ENCODE measurements at regions not wholly inside any gene's neighbourhood (a gene's known extent, or its start where the extent isn't known, plus 50 kb on each side); places are given as distances from the start of the nearest gene placed in this dataset.

DNA sequence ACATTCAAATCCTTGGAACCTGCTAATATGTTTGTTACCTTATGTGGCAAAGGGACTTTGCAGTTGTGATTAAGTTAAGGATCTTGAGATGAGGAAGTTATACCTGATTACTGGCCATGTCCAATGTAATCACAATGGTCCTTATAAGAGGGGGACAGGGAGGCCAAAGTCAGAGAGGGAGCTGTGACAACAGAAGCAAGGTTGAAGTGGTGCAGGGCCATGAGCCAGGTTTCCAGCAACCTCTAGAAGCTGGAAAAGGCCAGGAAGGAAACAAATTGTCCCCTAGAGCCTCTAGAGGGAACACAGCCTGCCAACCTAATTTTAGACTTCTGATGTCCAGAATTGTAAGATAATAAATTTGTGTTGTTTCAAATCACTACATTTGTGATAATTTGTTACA is 334.7 kb upstream of the DACH1 start:
- no peaks in the 10 kb centered on the region for H3K27me3 ChIP-seq (ENCODE audit: insufficient read depth, low read length)
- no peak overlapping the region for H3K4me3 ChIP-seq (ENCODE audit: low read length)
- no peak overlapping the region for H2AFZ ChIP-seq (ENCODE audit: low read depth, low read length)
- H3K9me3 ChIP-seq (ENCODE audit: low read length) = no peaks in the 10 kb centered on the region
- peaks cover 15% of the 10 kb centered on the region for H3K4me1 ChIP-seq (ENCODE audit: insufficient read depth, low read length)
- H3K36me3 ChIP-seq (ENCODE audit: insufficient read depth, low read length) = no peaks in the 10 kb centered on the region

DNA sequence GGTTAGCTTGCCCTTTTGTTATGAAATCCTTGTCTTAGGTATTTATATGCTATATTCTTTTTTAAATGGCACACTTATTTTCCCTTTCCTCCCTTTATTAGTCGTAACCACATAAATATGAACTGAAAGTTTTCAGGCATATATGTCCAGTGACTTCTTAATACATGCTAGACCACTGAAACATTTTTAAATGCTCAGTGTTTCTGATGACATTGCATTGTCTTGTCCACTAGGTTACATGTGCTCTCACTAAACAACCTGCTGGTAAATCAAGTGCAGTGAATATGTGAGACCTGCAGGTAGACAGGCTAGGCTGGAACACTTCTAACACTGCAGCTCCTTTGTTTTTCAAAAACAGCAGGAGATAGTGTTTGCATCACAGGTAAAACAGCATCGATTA is 332.6 kb upstream of the DACH1 start:
- no peak overlapping the region for H3K4me3 ChIP-seq (ENCODE audit: low read length)

DNA sequence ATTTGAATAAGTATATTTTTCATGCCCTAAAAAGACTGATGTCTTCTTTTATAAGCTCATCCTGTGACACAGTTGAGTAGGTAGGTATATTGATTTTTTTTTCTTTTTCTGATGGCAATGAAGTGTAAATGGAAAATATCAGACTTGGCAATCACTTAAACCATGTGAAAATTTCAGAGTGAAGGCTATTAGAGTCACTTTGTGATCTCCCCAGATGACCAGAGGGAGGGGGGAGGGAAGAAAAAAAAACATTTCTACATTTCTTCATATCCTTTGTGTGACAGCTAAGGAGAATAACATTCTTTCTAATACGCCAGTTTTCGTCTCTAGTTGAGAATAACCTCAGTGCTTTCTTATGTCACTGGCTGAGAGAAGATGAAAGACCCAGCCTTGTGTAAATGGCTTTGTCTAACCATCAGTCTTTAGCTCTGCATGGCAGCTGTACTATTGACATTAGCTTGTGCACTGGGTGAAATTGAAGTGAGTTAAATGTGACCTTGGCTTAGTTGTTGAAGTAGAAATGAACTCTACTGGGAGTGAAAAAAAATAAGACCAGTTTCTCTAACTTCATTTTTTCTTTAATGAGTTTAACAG is 332.1 kb upstream of the DACH1 start:
- Histone ChIP-seq H3K36me3 (ENCODE audit: insufficient read depth, low read length) (no peaks in the 10 kb centered on the region), H3K27me3 (ENCODE audit: insufficient read depth, low read length) (no peaks in the 10 kb centered on the region), H2AFZ (ENCODE audit: low read depth, low read length) (no peak overlapping the region), H3K9me3 (ENCODE audit: low read length) (no peaks in the 10 kb centered on the region), H3K4me1 (ENCODE audit: insufficient read depth, low read length) (peaks cover 21% of the 10 kb centered on the region), H3K4me3 (ENCODE audit: low read length) (no peak overlapping the region)

More for the DNA sequence above, 332.6 kb upstream of the DACH1 start:
- H3K36me3 ChIP-seq (ENCODE audit: insufficient read depth, low read length) = no peaks in the 10 kb centered on the region
- H2AFZ ChIP-seq (ENCODE audit: low read depth, low read length) = no peak overlapping the region
- H3K9me3 ChIP-seq (ENCODE audit: low read length) = no peaks in the 10 kb centered on the region
- H3K27me3 ChIP-seq (ENCODE audit: insufficient read depth, low read length) = no peaks in the 10 kb centered on the region
- peaks cover 21% of the 10 kb centered on the region for H3K4me1 ChIP-seq (ENCODE audit: insufficient read depth, low read length)

DNA sequence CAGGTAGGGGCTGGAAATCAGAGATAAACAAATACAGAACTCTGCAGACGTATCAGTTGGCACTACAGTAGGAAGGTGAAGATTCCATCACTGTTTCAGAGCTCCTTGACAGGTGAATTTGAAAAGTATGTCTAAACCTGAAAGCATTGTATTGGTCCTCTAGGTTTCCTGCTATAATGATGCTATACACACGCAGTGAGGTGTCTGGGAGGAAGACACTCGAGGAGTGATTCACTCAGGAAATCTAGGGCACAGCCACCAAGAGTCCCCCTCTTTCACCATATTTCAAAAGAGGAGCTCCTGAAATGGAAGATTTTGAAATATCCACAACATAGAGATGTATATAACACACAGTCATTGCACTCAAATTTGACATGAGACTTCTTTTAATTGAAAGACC is 331.0 kb upstream of the DACH1 start:
- Histone ChIP-seq H3K36me3 (ENCODE audit: insufficient read depth, low read length) (no peaks in the 10 kb centered on the region), H3K27me3 (ENCODE audit: insufficient read depth, low read length) (no peaks in the 10 kb centered on the region), H3K4me3 (ENCODE audit: low read length) (no peak overlapping the region), H3K9me3 (ENCODE audit: low read length) (no peaks in the 10 kb centered on the region), H3K4me1 (ENCODE audit: insufficient read depth, low read length) (peaks cover 21% of the 10 kb centered on the region), H2AFZ (ENCODE audit: low read depth, low read length) (no peak overlapping the region)

DNA sequence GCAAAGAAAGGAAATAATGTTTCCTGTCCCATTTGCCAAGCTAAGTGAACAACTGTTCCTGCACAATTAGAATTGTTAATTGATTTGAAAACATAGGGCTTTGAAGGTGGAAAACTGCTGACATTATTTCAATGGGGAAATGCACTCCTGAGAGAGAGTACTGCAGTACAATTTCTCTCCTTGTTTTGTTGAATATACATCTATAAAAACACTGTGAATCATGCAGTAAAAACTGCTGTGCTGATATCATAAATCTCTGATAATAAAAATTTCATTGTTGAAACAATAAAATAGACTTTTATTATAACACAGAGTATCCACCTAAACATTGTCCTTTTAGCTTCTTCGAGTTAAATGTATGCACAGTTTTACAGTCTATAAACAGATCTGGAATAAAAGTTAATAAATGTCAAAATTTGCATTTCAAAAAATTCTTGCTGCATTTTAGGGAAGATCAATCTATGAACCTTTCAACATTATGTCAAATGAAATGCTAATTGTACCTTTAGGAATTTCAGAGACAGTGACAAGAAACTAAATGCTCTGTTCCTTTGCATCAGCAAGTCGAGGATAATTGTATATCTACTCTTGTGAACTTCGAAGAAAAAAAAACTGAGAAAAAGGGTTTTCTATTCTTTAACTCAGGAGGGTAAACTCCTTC is 328.2 kb upstream of the DACH1 start:
- no peaks in the 10 kb centered on the region for H3K36me3 ChIP-seq (ENCODE audit: insufficient read depth, low read length)
- no peak overlapping the region for H3K4me3 ChIP-seq (ENCODE audit: low read length)

DNA sequence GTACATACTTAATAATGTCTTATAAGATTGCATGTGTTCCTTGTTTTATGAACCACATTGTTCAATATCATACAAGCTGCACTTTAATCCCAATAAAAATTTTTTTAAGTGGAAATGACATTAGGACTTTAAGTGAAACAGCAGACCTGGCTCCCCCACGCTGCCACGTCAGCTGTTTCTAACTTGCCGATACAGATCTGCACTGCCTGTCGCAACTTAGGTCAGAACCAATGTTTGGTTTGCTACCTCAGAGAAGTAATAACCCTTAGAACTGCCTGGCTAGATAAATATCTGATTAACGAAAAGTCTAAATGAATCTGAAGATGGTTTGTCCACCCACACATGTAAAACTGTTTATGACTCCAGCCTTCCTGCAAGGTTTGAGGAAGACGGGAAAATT is 327.5 kb upstream of the DACH1 start:
- no peak overlapping the region for H2AFZ ChIP-seq (ENCODE audit: low read depth, low read length)
- no peak overlapping the region for H3K4me3 ChIP-seq (ENCODE audit: low read length)
- H3K36me3 ChIP-seq (ENCODE audit: insufficient read depth, low read length) = no peaks in the 10 kb centered on the region
- no peaks in the 10 kb centered on the region for H3K9me3 ChIP-seq (ENCODE audit: low read length)
- H3K27me3 ChIP-seq (ENCODE audit: insufficient read depth, low read length) = no peaks in the 10 kb centered on the region
- peaks cover 19% of the 10 kb centered on the region for H3K4me1 ChIP-seq (ENCODE audit: insufficient read depth, low read length)

More for the DNA sequence above, 328.2 kb upstream of the DACH1 start:
- Histone ChIP-seq H3K9me3 (ENCODE audit: low read length) (no peaks in the 10 kb centered on the region), H3K4me1 (ENCODE audit: insufficient read depth, low read length) (peaks cover 21% of the 10 kb centered on the region), H3K27me3 (ENCODE audit: insufficient read depth, low read length) (no peaks in the 10 kb centered on the region), H2AFZ (ENCODE audit: low read depth, low read length) (no peak overlapping the region)

DNA sequence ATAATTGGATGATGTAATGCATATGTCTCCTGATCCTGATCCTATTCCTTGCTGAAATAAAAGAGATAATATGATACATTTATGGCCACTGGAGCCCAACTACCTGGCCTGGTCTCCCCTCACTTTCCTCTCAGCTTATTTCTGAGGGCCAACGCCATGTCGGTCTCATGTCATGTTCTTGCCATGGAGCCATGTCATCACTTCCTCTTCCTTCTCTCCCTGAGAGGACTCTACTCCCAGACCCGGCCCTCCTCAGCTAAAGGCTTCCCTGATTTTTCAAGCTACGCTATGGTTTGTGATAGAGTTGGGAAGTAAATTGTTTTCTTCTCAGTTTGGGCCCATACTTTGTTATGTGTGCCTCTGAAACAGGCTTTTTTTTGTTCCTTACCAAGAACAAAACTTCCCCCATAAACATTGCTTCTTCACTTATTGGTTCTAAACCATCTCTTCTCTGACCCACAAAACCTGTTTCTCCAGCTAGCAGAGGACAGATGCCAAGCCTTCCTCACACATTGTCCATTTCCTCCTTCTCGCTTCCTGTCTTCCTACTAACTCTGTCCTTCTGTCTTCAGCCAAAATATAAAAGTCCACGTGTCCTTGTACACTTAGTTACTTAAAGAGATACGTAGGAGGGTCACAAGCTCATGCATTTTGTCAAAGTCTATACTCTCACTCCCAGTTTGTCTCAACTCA is 319.9 kb upstream of the DACH1 start:
- H3K4me3 ChIP-seq (ENCODE audit: low read length) = no peak overlapping the region
- H3K36me3 ChIP-seq (ENCODE audit: insufficient read depth, low read length) = no peaks in the 10 kb centered on the region
- H3K27me3 ChIP-seq (ENCODE audit: insufficient read depth, low read length) = no peaks in the 10 kb centered on the region
- no peaks in the 10 kb centered on the region for H3K9me3 ChIP-seq (ENCODE audit: low read length)
- H2AFZ ChIP-seq (ENCODE audit: low read depth, low read length) = no peak overlapping the region
- no peaks in the 10 kb centered on the region for H3K4me1 ChIP-seq (ENCODE audit: insufficient read depth, low read length)

DNA sequence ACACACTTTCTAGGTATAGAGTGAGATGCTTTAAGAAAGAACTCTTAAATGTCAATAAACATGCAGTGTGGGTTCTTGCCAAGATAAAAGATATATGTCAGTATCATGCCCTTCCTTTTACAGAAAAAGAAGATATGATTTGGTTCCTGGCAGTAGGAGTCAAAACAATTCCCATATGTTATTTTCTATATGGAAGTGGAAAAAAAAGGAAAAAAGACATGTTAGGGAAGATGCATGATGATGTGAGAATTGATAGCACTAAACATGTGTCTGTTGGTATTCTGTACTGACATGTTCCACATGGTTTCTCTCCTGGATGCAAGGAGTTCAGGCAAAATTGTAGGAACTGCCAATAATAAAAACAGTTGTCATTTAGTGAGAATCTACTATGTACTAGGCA is 318.8 kb upstream of the DACH1 start:
- Histone ChIP-seq H3K9me3 (ENCODE audit: low read length) (no peaks in the 10 kb centered on the region), H3K4me3 (ENCODE audit: low read length) (no peak overlapping the region), H3K27me3 (ENCODE audit: insufficient read depth, low read length) (no peaks in the 10 kb centered on the region), H3K36me3 (ENCODE audit: insufficient read depth, low read length) (no peaks in the 10 kb centered on the region), H3K4me1 (ENCODE audit: insufficient read depth, low read length) (no peaks in the 10 kb centered on the region), H2AFZ (ENCODE audit: low read depth, low read length) (no peak overlapping the region)

DNA sequence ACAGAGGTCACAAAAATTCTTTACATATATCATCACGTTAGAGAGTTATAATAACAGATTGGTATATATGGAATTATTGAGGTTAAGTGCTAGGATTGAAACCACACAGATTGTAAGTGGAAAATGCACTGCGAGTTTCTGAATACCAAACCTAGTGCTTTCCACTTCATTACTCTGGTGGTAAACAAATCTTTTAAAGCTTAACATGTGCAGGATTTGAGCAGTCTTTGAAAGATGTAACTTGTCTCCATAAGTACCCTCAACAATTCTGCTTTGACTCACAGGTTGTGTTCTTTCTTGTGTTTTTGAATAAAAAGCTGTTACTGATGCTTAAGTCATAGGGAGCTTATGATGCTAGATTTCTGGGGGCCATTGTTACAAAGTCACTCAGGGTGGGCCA is 314.7 kb upstream of the DACH1 start:
- H3K27me3 ChIP-seq (ENCODE audit: insufficient read depth, low read length) = no peaks in the 10 kb centered on the region
- no peak overlapping the region for H3K4me3 ChIP-seq (ENCODE audit: low read length)
- no peaks in the 10 kb centered on the region for H3K36me3 ChIP-seq (ENCODE audit: insufficient read depth, low read length)
- no peak overlapping the region for H2AFZ ChIP-seq (ENCODE audit: low read depth, low read length)
- no peaks in the 10 kb centered on the region for H3K9me3 ChIP-seq (ENCODE audit: low read length)
- no peaks in the 10 kb centered on the region for H3K4me1 ChIP-seq (ENCODE audit: insufficient read depth, low read length)

DNA sequence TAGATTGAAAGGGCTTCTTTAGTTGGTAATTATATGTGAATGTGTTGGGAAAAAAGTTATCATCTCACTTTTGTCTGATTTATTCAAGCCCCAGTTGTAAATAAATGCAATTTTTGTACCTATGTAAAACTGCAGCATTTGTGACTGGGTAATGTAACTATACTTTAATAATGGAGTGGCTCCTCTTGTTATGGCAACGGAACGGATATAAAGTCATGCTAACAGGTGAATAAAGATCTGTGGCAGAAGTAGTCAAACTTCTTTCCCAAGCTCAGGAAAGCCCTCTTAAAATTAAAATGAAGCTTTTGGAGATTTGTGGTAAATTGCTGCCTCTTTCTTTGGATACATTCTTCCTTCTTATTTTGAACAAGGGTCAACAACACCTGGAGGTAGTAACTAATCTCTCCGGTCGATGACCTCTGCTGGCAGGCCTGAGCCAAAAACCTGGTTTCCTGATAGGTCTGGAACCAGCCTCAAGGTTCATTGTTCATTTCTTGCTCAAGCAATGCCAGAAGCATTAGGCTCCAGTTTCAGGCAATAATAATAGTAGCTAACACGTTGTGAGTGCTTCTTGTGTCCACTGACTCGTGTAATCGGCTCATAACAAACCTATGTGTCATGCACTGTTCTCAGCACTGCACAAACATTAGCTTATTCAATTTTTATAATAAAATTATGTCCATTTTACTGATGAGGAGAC is 313.4 kb upstream of the DACH1 start:
- no peaks in the 10 kb centered on the region for H3K27me3 ChIP-seq (ENCODE audit: insufficient read depth, low read length)
- H3K4me3 ChIP-seq (ENCODE audit: low read length) = no peak overlapping the region
- no peaks in the 10 kb centered on the region for H3K4me1 ChIP-seq (ENCODE audit: insufficient read depth, low read length)
- H2AFZ ChIP-seq (ENCODE audit: low read depth, low read length) = no peak overlapping the region
- no peaks in the 10 kb centered on the region for H3K36me3 ChIP-seq (ENCODE audit: insufficient read depth, low read length)
- H3K9me3 ChIP-seq (ENCODE audit: low read length) = no peaks in the 10 kb centered on the region

DNA sequence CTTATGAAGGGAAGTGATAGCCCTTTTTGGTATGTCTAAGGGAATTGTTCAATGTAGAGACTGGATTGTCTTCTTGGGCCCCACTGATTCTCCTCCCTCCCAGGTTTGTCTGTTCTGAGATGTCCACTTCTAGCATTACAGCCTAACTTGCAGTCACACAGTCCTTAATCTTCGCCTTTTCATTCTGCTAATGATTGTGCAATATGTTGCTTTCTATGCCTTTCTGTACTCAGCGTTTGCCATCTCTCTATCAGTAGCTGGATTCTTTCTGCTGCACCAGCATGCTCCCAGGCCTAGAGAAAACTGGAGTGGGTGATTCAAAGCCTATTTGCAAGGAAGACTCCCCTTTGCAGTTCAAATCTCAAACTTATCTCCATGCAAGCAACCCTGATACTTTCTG is 307.5 kb upstream of the DACH1 start:
- Histone ChIP-seq H3K4me1 (ENCODE audit: insufficient read depth, low read length) (no peaks in the 10 kb centered on the region), H2AFZ (ENCODE audit: low read depth, low read length) (no peak overlapping the region), H3K9me3 (ENCODE audit: low read length) (no peaks in the 10 kb centered on the region)

DNA sequence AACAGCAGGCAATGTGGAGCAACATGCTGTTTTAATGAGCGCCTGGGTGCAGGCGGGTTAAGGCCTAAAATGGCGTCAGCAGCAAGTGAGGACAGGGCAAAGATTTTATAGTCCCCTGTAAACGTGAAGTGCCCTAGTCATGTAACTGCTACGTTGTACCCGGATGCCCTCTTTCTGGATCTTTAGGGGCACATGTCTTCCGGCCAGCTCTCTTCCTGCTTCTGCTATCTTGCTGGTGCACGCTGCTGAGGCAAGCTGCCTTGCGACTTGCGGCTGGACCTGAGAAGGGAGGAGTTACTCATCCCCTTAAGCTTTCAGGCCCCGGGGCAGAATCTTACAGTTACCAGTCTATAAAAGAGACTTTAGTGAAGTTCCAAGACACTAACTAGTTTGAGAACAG is 303.6 kb upstream of the DACH1 start:
- no peaks in the 10 kb centered on the region for H3K9me3 ChIP-seq (ENCODE audit: low read length)

More for the DNA sequence above, 307.5 kb upstream of the DACH1 start:
- Histone ChIP-seq H3K36me3 (ENCODE audit: insufficient read depth, low read length) (no peaks in the 10 kb centered on the region), H3K27me3 (ENCODE audit: insufficient read depth, low read length) (no peaks in the 10 kb centered on the region), H3K4me3 (ENCODE audit: low read length) (no peak overlapping the region)

More for the DNA sequence above, 303.6 kb upstream of the DACH1 start:
- H3K4me1 ChIP-seq (ENCODE audit: insufficient read depth, low read length) = no peaks in the 10 kb centered on the region
- no peak overlapping the region for H3K4me3 ChIP-seq (ENCODE audit: low read length)
- H3K27me3 ChIP-seq (ENCODE audit: insufficient read depth, low read length) = no peaks in the 10 kb centered on the region
- no peak overlapping the region for H2AFZ ChIP-seq (ENCODE audit: low read depth, low read length)
- no peaks in the 10 kb centered on the region for H3K36me3 ChIP-seq (ENCODE audit: insufficient read depth, low read length)

Measured in neuron (in vitro differentiated cells).